ENCODE measurements at regions not wholly inside any gene's neighbourhood (a gene's known extent, or its start where the extent isn't known, plus 50 kb on each side); places are given as distances from the start of the nearest gene placed in this dataset.
"Not testable (repeated sequence)": the region's sequence is repeated elsewhere in the genome, so short reads cannot be mapped to it uniquely, and the experiment has no call there.

DNA sequence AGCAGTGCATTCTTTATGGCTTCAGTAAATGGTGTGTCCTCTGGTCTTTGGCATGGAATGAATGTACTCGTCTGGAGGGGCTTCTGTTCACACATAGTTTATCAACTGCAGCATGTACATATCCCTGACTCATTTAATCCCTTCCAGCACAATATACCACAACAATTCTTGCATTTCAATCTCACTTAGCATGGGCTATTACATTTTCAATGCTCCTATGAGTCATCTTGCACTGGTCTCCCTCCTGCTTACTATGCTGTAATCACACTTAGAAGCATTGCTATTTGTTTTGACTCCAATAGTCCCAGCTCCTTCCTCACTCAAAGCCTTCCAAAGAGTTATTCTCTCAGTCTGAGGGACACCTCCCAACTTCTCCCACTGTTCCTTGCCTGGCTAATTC is 180.9 kb upstream of the NUDT10 start:
- DNase-seq (ENCODE audit: low read depth) = no peak

DNA sequence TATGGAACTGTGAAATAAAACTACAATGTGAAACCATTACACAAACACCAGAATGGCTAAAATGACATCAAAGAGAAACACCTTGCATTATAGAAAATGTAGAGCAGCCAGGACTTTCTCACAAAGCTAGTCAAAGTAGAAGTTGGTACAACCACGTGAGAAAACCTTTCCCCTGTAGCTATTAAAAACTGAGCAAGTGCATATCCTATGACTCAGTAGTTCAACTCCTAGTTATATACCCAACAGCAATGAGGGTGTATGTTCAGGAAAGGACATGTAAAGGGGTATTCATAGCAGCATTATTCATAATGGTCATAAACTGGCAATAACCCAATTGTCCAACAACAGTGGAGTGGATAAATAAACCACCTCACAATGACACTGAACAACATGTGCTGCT is 177.5 kb upstream of the NUDT10 start:
- no peak for DNase-seq (ENCODE audit: low read depth)

DNA sequence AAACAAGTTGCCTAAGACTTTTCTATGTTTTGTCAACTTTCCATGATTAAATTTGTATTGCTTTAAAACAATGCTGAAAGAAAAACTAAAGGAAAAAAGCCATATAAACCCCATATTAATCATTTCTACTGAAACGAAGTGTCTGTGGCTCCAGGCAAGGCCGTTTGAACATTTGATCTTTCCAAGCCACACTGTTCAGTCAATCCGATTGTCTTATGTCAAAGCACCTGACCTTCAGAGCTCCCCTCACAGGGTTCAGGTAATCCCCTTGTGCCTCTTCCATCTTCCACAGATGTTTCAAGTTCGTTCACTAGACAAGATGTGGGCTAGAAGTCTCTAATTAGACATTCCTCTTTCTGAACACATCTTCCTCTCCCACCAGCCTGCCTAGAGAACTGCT is 177.1 kb upstream of the NUDT10 start:
- DNase-seq (ENCODE audit: low read depth) = no peak

DNA sequence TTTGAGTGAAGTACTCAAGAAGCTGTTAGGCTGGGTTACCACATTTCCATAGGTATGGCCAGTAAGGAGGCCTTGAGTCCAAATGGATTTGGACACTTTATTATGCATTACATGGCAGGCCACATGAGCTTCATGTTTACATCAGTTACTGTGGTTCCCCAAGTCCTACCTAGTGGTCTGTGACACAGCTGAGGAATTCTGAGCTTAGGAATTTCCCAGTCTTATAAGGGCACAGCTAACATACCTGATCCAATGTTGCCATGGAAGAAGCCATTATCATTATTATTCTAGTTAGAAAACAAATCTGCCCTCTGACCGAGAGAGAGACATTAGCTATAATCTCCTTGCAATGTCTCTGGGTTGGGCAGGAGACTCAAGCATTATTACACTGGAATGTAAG is 174.4 kb upstream of the NUDT10 start:
- DNase-seq (ENCODE audit: low read depth) = no peak

DNA sequence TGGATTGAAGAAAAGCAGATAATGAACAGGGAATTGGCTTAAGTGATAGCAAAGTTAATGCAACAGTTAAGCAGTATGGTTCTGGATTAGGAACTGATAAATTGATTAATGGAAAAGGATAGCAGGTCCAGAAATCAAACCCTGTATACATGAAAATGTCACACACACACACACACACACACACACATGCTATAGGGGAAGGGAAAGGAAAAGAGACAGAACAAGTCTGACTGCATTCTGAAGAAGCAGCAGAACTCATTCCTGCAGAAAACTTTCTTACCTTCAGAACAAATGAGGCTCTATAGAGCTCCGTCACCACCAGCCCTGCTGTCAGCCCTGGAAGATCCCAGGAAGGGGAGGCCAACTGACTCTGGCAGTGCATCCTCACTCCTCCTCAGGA is 173.2 kb upstream of the NUDT10 start:
- not testable (repeated sequence) for DNase-seq (ENCODE audit: low read depth)

DNA sequence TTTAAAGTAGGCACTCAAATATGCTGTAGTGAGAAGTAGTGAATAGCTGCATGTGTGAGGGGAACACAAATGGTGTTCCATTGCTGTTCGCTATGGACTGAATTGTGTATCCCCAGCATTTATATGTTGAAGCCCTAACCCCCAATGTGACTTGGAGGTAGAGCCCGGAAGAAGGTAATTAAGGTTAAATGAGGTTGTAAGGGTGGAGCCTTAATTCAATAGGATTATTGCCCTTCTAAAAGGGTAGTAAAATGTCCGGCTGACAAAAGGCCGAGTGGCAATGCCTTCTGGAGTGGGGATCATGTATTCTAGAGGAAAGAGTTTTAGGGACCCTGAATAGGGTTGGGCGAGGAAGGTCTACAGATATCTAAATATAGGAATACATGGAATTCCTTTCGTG is 168.9 kb upstream of the NUDT10 start:
- DNase-seq (ENCODE audit: low read depth) = no peak

DNA sequence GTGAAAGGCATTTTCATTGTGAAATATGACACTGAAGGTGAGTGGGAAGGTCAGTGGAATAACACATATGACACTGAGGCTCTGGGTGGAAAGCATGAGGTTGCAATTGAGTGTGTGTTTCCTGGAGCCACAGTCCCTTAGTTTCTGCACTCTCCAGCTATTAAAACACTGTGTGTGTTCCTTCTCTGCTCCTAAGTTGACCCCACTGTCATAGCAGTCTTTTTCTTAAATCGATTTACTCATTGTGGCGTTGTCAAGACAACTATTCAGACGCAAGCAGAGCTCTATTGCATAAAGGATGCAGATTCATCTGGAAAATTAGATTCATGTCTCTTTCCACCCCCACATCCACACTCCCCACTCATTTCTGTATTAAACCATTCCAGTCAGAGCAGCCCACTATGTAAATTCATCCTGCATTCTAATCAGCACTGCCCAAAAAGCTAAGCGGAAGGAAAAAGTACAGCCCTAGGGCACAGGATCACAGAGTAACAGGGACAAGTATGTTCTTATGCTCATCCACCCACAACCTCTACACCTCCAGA is 154.2 kb upstream of the NUDT10 start:
- DNase-seq (ENCODE audit: low read depth) = not testable (repeated sequence)

DNA sequence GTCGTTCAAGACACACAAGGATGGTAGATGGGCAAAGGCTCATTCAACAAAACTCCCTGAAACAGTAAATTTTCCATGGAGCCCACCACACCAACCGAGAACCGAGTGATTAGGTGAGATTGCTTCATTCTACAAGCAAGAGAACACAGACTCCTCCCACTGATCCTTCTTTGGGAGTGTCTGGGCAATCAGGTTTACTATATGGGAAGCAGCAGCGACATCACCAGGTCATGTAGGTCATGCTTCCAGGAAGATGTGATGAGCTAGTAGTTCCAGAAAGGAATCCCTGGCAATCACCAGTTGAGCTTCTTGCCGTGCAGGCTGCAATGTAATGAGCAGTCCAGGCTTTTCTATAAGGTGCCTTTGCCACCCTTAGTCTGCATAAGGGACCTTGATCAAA is 152.8 kb upstream of the NUDT10 start:
- DNase-seq (ENCODE audit: low read depth) = not testable (repeated sequence)

DNA sequence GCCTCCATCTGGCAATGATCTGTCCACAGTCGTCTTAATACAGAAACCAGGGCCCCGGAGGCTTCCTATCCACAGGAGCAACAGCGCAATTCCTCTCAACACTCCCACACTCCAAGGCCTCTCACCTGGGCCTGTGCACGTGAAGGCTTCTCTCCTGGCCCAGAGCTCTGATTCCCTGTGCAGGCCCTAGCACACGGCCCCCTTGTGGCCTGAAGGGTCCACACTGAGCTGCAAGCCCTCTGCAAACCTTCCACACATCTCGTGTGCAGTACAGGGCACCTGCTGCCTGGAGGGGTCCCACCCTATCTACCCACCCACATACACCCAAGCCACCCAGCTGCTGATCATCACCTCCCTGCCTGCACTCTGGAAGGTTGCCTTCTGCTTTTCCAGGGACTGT is 150.1 kb upstream of the NUDT10 start:
- DNase-seq (ENCODE audit: low read depth) = no peak

DNA sequence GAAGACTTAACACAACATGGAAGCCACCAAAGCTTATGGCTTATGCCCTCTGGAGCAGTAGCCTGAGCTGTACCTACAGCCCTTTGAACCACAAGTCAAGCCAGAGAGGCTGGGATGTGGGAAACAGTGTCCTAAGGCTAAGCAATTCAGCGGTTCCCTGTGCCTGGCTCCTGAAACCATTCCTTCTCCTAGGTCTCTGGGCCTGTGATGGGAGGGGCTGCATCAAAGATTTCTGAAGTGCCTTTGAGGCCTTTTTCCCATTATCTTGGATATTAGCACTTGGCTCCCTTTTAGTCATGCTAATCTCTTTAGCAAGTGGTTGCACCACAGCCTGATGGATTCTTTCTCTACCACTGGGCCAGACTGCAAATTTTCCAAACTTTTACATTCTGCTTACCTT is 140.5 kb upstream of the NUDT10 start:
- no peak for DNase-seq (ENCODE audit: low read depth)

DNA sequence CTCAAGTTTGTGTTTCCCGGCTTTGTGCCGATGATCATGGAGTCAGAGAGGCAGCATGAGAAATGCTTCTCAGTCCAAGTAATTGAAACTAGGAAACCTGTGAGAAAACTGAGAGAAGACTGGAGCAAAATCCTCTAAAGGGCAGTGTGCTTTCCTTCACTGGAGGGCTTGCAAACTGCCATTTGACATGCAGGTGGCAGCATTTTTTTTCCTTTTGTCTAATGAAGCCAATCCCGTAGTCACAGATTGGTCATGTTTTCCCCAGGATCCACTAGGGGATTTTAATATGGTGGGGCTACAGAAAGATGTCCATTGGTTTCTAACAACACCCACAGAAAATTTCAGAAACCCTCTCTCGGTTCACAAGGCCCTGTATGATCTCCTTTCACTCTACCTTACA is 117.4 kb upstream of the NUDT10 start:
- DNase-seq (ENCODE audit: low read depth) = no peak

DNA sequence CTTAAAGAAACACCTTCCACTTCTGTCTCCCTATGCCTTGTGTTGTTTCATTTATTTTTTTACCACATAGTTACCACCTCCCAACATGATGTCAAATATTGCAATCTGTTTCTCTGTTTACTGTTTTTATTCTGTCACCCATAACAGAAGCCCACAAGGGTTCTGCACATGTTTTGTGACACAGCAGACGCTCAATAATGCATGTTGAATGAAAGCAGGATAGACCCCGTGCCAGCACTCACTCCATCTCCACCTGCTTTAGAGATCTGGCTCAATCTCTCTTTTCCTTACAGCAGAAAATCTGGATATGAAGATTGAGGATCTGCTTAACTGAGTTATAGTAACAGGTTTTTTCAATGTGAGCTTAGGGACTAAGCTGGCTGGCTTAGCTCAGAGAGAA is 116.8 kb upstream of the NUDT10 start:
- no peak for DNase-seq (ENCODE audit: low read depth)

DNA sequence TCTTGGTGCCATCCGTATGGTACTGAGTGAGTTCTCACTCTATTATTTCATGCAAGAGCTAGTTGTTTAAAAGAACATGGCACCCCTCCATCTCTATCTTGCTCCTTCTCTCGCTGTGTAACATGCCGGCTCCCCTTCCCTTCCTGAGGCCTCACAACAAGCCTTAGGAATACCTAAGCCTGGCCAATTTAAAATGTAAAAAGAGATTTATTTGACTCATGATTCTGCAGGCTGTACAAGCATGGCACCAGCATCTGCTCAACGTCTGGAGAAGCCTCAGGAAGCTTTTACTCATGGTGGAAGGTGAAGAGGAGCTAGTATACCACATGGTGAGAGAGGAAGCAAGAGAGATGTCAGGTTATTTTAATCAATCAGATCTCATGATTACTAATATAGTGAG is 90.4 kb upstream of the NUDT10 start:
- no peak for DNase-seq (ENCODE audit: low read depth)

DNA sequence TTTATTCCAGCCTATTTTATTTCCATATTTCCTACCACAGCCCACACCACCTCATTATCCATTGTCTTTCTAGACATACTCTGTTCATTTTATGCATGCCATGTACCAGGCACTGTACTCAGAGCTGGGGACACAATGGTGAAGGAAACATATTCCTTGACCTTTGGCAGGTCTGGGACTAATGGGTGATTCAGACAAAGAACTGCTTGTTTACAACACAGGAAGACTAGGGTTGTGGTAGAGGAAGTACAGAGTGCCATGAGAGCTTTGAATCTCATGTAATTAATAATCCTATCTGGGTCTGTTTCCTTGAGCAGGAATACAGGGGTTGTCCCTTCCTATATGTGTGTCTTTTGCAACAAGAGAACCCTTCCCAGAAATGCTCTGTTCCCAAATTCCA is 75.1 kb upstream of the NUDT10 start:
- no peak for DNase-seq (ENCODE audit: low read depth)

DNA sequence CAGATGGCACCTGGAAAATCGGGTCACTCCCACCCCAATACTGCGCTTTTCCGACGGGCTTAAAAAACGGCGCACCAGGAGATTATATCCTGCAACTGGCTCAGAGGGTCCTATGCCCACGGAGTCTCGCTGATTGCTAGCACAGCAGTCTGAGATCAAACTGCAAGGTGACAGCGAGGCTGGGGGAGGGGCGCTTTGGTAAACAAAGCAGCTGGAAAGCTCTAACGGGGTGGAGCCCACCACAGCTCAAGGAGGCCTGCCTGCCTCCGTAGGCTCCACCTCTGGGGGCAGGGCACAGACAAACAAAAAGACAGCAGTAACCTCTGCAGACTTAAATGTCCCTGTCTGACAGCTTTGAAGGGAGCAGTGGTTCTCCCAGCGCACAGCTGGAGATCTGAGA is 70.4 kb upstream of the NUDT10 start:
- not testable (repeated sequence) for DNase-seq (ENCODE audit: low read depth)

DNA sequence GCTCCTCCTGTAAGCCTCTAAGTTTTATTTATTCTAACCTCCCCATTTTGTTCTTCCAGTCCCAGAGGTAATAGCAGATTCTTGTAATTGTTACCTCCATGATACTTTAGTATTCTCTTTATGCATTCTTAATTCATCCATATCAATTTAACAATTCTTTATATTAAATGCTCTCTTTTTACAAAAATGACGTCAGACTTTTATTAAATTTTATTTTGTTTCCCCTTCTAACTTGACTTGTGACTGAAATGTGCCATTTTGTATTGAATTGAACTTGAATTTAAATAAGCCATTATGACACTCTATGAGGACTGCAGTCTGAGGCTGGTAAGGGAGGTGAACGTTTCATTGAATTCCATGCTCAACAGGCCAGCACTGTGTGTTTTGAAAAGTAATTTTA is 60.0 kb upstream of the NUDT10 start:
- no peak for DNase-seq (ENCODE audit: low read depth)

DNA sequence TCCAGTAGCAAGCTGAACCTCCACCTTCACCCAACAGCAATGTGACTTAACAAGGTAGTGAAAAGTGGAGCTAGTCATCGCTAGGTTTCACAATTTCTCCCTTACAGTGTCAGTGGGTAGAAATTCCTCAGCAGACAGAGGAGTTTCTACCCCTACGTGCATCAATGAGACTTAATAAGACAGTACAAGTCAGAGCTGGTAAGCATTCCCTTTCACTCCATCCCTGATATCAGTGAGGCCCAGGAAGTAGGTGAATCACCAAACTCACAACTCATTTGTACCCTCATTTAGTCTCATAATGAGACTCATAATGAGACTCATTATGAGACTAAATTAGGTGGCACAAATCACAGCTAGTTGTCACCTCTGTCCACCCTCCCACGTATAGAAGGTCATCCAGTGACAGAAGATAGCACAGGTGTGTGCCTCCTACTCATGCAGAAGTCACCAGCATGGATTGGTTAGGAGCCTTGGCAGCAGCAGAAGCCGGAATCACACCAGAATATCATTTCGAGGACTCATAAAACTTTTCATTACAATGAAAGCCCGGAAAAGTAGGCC is 50.8 kb upstream of the NUDT10 start:
- DNase-seq (ENCODE audit: low read depth) = no peak
